ENCODE measurements at regions not wholly inside any gene's neighbourhood (a gene's known extent, or its start where the extent isn't known, plus 50 kb on each side); places are given as distances from the start of the nearest gene placed in this dataset.

- no peak for TF ChIP-seq CTCF (IDR thresholded peaks at IDR 0.05; ENCODE audit: low read depth, low read length)
- no peak for DNase-seq (ENCODE audit: extremely low read depth, low read depth)
Observed at GRCh38 chr11:10618490-10618889, 50.0 kb upstream of the LYVE1 start.

Data from AG09319 (cell line).